Large intestine (tissue), 3 donors: ENCODE measurements at regions not wholly inside any gene's neighbourhood (a gene's known extent, or its start where the extent isn't known, plus 50 kb on each side); places are given as distances from the start of the nearest gene placed in this dataset.

Experiments
- DNase-seq, 2 donors: peaks; one replicate each; pipeline versions ENCODE4 v3.0.0 to v3.0.0-alpha.2; 2013
- H3K27ac ChIP-seq: one replicate; pipeline ENCODE4 v1.5.1; 2013; ENCODE audit warnings: low read length
- H3K27me3 ChIP-seq: 2 replicates; pipeline ENCODE4 v1.6.1; 2013; ENCODE audit warnings: low read length; ENCODE audit not compliant: control insufficient read depth, insufficient read depth
- H3K36me3 ChIP-seq: 2 replicates; pipeline ENCODE4 v1.6.1; 2013; ENCODE audit warnings: low read length; ENCODE audit not compliant: control insufficient read depth, insufficient read depth
- H3K4me1 ChIP-seq: one replicate; pipeline ENCODE4 v1.6.1; 2013; ENCODE audit warnings: low read length; ENCODE audit not compliant: control insufficient read depth, insufficient read depth
- H3K4me3 ChIP-seq: one replicate; pipeline ENCODE4 v1.5.1; 2013; ENCODE audit warnings: low read length
- H3K9me3 ChIP-seq: one replicate; pipeline ENCODE4 v1.6.1; 2013; ENCODE audit warnings: mild to moderate bottlenecking, low read depth, low read length, moderate library complexity; ENCODE audit not compliant: control insufficient read depth
- WGBS: methylation state at CpG from one replicate; pipeline ENCODE4 v1.1.5; 2013; ENCODE audit warnings: low lambda C conversion rate; ENCODE audit not compliant: insufficient coverage; 5-methylcytosine and 5-hydroxymethylcytosine counted together

DNA sequence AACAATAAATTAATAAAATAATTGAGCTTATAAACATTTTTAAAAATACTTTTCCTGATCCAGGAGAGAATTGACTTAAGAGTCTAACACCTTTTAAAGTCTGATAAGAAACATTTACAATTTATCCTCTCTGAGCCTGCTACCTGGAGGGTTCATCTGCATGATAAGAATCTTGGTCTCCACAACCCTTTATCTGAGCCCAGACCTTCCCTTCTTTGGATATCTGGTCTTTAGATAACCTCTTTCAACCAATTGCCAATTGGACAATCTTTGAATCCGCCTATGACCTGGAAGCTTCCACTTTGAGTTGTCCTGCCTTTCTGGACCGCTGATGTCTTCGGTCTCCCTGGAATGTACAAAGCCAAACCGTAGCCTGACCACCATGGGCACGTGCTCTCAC is 1393.3 kb upstream of the TMEM132C start:
- Histone ChIP-seq H3K9me3 (no peaks in the 10 kb centered on the region), H3K4me3 (no peak overlapping the region), H3K36me3 (no peaks in the 10 kb centered on the region), H3K27me3 (no peaks in the 10 kb centered on the region), H3K4me1 (no peaks in the 10 kb centered on the region), H3K27ac (no peak overlapping the region)
- 100% methylated on average over 1 of the region's 5 CpGs for WGBS
- no peak for DNase-seq

DNA sequence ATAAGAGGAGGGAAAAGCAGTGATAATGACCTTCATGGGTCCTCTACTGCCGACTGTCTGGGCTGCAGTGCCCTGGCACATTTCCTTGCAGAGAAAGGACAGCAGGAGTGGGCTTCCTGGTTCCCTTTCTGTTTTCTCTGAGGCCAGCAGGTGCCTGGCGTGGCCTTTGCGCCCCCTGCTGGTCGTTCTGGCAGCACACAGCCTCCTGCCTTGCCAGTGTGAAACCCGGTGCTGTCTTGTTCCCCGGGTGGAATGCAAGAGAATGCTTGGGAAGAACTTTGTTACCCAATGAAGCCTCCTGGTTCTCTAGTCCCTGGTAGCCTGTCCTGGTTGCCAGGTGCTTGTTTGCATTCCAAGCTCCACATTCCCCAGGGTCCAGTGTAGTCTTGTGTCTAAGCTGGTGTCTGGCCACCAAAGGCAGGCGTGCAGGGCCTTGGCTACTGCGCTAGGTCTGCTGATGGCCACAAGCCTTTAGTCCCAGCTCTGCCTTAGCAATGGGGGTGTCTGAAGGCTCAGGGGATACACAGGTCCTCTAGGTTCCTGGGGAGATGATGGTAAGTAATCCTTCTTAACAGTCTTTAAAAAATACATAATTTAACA is 1392.4 kb upstream of the TMEM132C start:
- Histone ChIP-seq H3K4me1 (no peaks in the 10 kb centered on the region), H3K4me3 (no peak overlapping the region), H3K27me3 (no peaks in the 10 kb centered on the region), H3K9me3 (no peaks in the 10 kb centered on the region), H3K36me3 (no peaks in the 10 kb centered on the region), H3K27ac (no peak overlapping the region)
- WGBS: no CpG with 5 or more reads among the region's 8 CpGs
- DNase-seq: peak; percentile 50 to 51

DNA sequence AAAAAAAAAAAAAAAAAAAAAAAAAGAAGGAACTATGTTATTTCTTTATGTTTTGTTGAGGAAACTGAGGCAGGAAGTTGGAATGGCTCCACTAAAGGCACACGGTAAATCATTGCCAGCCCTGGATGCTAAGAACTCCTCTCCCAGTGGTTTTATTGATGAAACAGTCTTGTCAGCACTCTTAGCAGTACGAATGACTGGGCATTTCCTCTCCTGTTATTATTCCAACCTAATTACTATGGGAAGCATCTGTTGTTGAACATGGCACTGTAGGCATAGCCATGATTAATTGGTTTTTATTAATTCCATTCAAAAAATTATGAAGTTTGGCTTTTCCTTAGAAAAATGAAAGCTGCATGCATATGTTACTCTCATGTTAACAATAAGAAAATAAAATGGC is 1387.1 kb upstream of the TMEM132C start:
- H3K27me3 ChIP-seq: no peaks in the 10 kb centered on the region
- no peaks in the 10 kb centered on the region for H3K36me3 ChIP-seq
- no peak overlapping the region for H3K27ac ChIP-seq
- no peak for DNase-seq
- H3K9me3 ChIP-seq: no peaks in the 10 kb centered on the region
- WGBS: no CpG with 5 or more reads among the region's 2 CpGs
- H3K4me1 ChIP-seq: no peaks in the 10 kb centered on the region
- no peak overlapping the region for H3K4me3 ChIP-seq

DNA sequence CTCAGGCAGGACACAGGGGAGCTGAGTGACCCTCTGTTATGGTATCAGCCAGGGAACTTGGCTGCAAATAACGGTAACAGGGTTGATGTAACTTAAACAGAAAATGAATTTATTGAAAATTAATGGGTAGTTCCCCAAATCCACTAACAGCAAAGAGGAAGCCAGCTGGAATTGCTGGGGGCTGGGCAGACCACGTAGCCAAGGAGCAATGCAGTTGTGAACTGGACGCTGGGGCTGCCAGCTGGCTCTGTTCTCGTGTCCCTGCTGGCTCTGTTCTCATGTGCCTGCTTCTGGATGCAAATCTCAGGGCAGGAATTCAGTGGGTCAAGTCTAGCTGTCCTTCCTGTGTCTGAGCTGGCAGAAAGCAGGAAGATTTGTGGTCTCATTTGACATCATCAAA is 1383.3 kb upstream of the TMEM132C start:
- no CpG with 5 or more reads among the region's 4 CpGs for WGBS
- Histone ChIP-seq H3K9me3 (no peaks in the 10 kb centered on the region), H3K27ac (no peak overlapping the region), H3K36me3 (no peaks in the 10 kb centered on the region), H3K4me1 (no peaks in the 10 kb centered on the region), H3K27me3 (no peaks in the 10 kb centered on the region), H3K4me3 (no peak overlapping the region)
- DNase-seq: no peak

DNA sequence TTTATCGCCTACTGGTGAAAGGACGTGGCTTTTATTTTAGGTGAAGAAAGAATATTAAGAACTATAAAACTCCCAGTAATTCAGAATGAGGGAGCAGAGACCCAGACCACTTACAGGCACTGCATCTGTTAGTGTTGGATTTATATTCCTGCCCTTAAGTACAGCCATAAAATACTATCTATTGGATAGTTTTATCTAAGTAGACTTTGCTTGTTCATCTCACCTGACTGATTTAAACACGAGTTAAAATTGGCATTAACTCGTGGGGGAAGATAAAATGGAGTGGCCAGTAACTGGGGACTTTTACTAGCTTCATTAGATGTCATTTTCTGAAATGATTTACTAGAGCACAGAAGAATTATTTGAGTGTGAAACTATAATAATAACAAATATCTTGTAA is 1377.5 kb upstream of the TMEM132C start:
- peak; percentile 55 to 74 for DNase-seq
- Histone ChIP-seq H3K4me3 (no peak overlapping the region), H3K27me3 (no peaks in the 10 kb centered on the region), H3K4me1 (peaks cover 3% of the 10 kb centered on the region), H3K36me3 (no peaks in the 10 kb centered on the region), H3K9me3 (no peaks in the 10 kb centered on the region), H3K27ac (peak overlapping the region; percentile 37)
- 8% methylated on average over 3 of the region's 4 CpGs for WGBS

DNA sequence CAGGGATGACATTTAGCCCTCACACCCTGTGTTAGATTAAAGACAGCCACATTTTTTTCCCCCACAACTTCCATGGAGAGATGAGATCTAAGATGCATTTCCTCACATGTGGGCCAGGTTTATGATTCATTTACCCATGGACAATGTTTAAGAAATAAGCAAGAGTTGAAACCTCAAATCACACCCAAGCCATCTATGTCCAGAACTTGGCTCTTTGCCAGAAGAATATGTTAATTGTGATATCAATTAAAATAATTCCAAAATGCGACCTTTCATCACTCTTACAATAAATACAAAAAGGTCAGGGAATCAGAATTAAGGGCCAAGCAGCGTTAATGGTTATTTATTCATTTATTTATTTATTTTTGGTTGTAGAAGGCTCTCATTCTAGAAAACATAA is 1376.9 kb upstream of the TMEM132C start:
- no peaks in the 10 kb centered on the region for H3K9me3 ChIP-seq
- peak overlapping the region; percentile 37 for H3K27ac ChIP-seq
- no peaks in the 10 kb centered on the region for H3K27me3 ChIP-seq
- H3K4me3 ChIP-seq: no peak overlapping the region
- no CpG with 5 or more reads among the region's 2 CpGs for WGBS
- no peaks in the 10 kb centered on the region for H3K36me3 ChIP-seq
- no peak for DNase-seq
- H3K4me1 ChIP-seq: peaks cover 3% of the 10 kb centered on the region

DNA sequence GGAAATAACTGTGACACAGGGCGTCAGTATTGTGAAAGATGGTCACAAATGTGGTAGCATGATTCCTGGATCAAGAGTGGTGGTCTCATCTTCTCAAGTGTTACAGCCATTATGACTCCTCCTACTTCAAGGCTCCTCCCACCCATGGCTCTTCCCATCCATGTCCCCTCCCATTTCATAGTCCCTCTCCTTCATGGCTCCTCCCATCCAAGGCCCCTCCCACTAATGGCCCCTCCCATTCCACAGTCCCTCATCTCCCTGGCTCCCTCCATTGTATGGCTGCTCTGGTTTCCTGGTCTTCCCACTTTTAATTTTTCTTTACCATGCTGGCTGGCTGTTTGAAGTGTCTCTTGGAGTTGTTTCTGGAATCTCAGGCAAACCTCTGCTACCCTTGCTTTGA is 1375.2 kb upstream of the TMEM132C start:
- H3K4me3 ChIP-seq: no peak overlapping the region
- no peak for DNase-seq
- 100% methylated on average over 1 of the region's 1 CpG for WGBS
- H3K36me3 ChIP-seq: no peaks in the 10 kb centered on the region
- no peaks in the 10 kb centered on the region for H3K27me3 ChIP-seq
- peaks cover 3% of the 10 kb centered on the region for H3K4me1 ChIP-seq
- no peaks in the 10 kb centered on the region for H3K9me3 ChIP-seq
- H3K27ac ChIP-seq: no peak overlapping the region

DNA sequence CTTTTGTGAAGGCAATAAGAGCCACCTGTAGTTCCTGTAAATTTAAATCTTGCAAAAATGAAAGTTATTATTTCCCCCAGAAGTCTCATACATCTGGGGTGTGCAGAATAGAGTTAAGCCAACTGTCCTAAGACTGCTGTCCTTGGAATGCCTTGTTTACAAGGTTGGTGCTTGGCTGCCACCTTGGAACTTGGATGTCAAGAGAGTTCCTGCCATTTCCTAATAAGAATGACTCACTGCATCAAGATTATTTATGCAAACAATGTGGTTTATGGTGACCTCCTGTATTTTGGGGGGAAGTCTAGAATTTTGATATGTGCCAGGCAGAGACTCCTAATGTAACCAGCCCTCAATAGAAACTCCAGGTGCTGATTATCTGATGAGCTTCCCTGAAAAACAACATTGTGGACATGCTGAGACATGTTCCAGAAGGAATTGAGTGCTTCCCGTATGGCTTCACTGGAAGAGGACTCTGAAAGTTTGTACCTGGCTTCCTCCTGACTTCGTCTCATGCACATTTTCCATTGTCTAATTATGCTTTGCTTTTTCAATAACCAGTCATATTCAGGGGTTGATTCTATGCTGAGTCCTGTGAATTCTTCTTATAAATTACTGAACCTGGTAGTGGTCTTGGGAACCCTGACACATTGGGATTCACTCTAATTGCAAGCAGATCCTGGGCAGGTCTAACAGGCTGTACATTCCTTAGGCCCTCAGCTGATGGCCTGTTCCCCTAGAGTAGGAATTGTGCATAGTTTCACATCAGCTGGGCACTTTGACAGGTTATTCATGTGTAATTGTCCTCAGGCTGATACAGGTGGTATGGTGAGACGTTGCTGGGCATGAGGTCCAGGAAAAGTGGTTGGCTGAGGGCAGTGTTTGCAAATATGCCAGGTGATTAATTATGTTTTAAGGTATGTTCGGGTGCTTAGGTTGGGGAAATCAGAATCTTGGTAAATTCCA is 1370.7 kb upstream of the TMEM132C start:
- H3K27me3 ChIP-seq: peaks cover 18% of the 10 kb centered on the region
- no peak for DNase-seq
- 82% methylated on average over 2 of the region's 4 CpGs for WGBS
- H3K36me3 ChIP-seq: no peaks in the 10 kb centered on the region
- no peaks in the 10 kb centered on the region for H3K4me1 ChIP-seq
- no peaks in the 10 kb centered on the region for H3K9me3 ChIP-seq
- H3K27ac ChIP-seq: no peak overlapping the region
- no peak overlapping the region for H3K4me3 ChIP-seq

DNA sequence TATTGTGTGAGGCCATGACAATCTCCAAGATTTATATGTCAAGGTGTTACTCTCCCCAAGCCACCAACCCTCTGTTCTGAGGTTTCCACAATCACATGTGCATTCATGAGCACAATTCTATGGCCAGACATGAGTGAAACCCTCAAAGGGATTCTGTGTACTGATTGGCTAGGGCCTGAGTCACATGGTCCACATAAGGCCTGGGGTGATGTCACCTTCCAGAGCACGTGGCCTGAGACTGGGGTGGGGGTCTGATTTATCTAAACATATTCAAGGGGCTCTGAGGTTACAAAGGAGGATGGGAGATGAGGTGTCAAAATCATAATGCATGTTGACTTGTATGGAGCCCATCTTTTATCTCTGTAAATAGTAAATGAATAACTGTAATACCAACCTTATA is 1369.9 kb upstream of the TMEM132C start:
- DNase-seq: no peak
- no peak overlapping the region for H3K27ac ChIP-seq
- no CpG with 5 or more reads among the region's 1 CpG for WGBS
- H3K4me1 ChIP-seq: no peaks in the 10 kb centered on the region
- no peak overlapping the region for H3K4me3 ChIP-seq
- H3K36me3 ChIP-seq: no peaks in the 10 kb centered on the region
- peaks cover 18% of the 10 kb centered on the region for H3K27me3 ChIP-seq
- no peaks in the 10 kb centered on the region for H3K9me3 ChIP-seq

DNA sequence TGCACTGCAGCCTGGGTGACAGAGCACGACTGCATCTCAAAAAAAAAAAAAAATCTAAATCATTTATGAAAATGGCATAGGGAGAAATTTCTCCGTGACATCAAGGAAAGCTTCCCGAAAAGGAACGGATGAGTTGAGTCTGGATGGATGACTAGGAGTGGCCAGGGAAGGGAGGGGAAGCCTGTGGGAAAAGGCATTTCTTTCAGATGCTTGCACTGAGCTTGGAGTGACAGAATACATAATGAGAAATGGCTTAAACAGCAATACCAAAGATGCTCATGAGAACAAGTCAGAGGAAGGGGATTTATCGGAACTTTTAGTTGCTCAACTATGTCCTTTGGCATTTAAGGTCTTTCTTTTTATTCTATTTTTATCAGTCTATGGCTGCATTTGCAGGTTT is 1369.2 kb upstream of the TMEM132C start:
- 100% methylated on average over 1 of the region's 5 CpGs for WGBS

More for the DNA sequence above, 1369.2 kb upstream of the TMEM132C start:
- Histone ChIP-seq H3K27ac (no peak overlapping the region), H3K9me3 (no peaks in the 10 kb centered on the region), H3K27me3 (peaks cover 19% of the 10 kb centered on the region), H3K36me3 (no peaks in the 10 kb centered on the region), H3K4me3 (no peak overlapping the region), H3K4me1 (no peaks in the 10 kb centered on the region)
- DNase-seq: no peak
